ENCODE measurements at regions not wholly inside any gene's neighbourhood (a gene's known extent, or its start where the extent isn't known, plus 50 kb on each side); places are given as distances from the start of the nearest gene placed in this dataset.

- no peaks in the 10 kb centered on the region for H3K36me3 ChIP-seq (ENCODE audit: low read depth)
- no peaks in the 10 kb centered on the region for H3K4me1 ChIP-seq (ENCODE audit: insufficient read depth, poor library complexity, severe bottlenecking)
- no peak overlapping the region for H3K4me3 ChIP-seq (ENCODE audit: severe bottlenecking)
- TF ChIP-seq CTCF (IDR thresholded peaks at IDR 0.05; ENCODE audit: poor library complexity, severe bottlenecking) = no peak
- H3K27ac ChIP-seq (ENCODE audit: poor library complexity, severe bottlenecking) = no peak overlapping the region
- ATAC-seq (ENCODE audit: low read depth) (no peak), DNase-seq (ENCODE audit: low spot score) (no peak)
- H3K9me3 ChIP-seq (ENCODE audit: severe bottlenecking) = no peaks in the 10 kb centered on the region
- no peaks in the 10 kb centered on the region for H3K27me3 ChIP-seq (ENCODE audit: insufficient read depth, poor library complexity, severe bottlenecking)
These were observed 134.4 kb upstream of the APCDD1 start for GRCh38 chr18:10319914-10320600.

GRCh38 chr18:10320791-10321190 is 133.6 kb upstream of the APCDD1 start:
- no peaks in the 10 kb centered on the region for H3K4me1 ChIP-seq (ENCODE audit: insufficient read depth, poor library complexity, severe bottlenecking)
- no peak for DNase-seq (ENCODE audit: low spot score)
- no peaks in the 10 kb centered on the region for H3K27me3 ChIP-seq (ENCODE audit: insufficient read depth, poor library complexity, severe bottlenecking)

GRCh38 chr18:10321576-10321975 is 132.9 kb upstream of the APCDD1 start:
- TF ChIP-seq CTCF (IDR thresholded peaks at IDR 0.05; ENCODE audit: poor library complexity, severe bottlenecking) = no peak
- H3K4me1 ChIP-seq (ENCODE audit: insufficient read depth, poor library complexity, severe bottlenecking) = no peaks in the 10 kb centered on the region
- no peak overlapping the region for H3K27ac ChIP-seq (ENCODE audit: poor library complexity, severe bottlenecking)
- no peaks in the 10 kb centered on the region for H3K36me3 ChIP-seq (ENCODE audit: low read depth)
- no peaks in the 10 kb centered on the region for H3K9me3 ChIP-seq (ENCODE audit: severe bottlenecking)
- ATAC-seq (ENCODE audit: low read depth) = no peak
- DNase-seq (ENCODE audit: low spot score) = no peak
- H3K4me3 ChIP-seq (ENCODE audit: severe bottlenecking) = no peak overlapping the region
- no peaks in the 10 kb centered on the region for H3K27me3 ChIP-seq (ENCODE audit: insufficient read depth, poor library complexity, severe bottlenecking)

More at GRCh38 chr18:10320791-10321190, 133.6 kb upstream of the APCDD1 start:
- no peaks in the 10 kb centered on the region for H3K9me3 ChIP-seq (ENCODE audit: severe bottlenecking)
- no peak for TF ChIP-seq CTCF (IDR thresholded peaks at IDR 0.05; ENCODE audit: poor library complexity, severe bottlenecking)
- H3K27ac ChIP-seq (ENCODE audit: poor library complexity, severe bottlenecking) = no peak overlapping the region
- no peaks in the 10 kb centered on the region for H3K36me3 ChIP-seq (ENCODE audit: low read depth)
- no peak overlapping the region for H3K4me3 ChIP-seq (ENCODE audit: severe bottlenecking)
- no peak for ATAC-seq (ENCODE audit: low read depth)

- Histone ChIP-seq H3K4me3 (ENCODE audit: severe bottlenecking) (no peak overlapping the region), H3K36me3 (ENCODE audit: low read depth) (no peaks in the 10 kb centered on the region), H3K4me1 (ENCODE audit: insufficient read depth, poor library complexity, severe bottlenecking) (no peaks in the 10 kb centered on the region), H3K9me3 (ENCODE audit: severe bottlenecking) (no peaks in the 10 kb centered on the region), H3K27me3 (ENCODE audit: insufficient read depth, poor library complexity, severe bottlenecking) (no peaks in the 10 kb centered on the region), H3K27ac (ENCODE audit: poor library complexity, severe bottlenecking) (no peak overlapping the region)
- no peak for DNase-seq (ENCODE audit: low spot score)
- TF ChIP-seq CTCF (IDR thresholded peaks at IDR 0.05; ENCODE audit: poor library complexity, severe bottlenecking) = no peak
- ATAC-seq (ENCODE audit: low read depth) = no peak
These were observed 132.4 kb upstream of the APCDD1 start for GRCh38 chr18:10322004-10322403.

- no peaks in the 10 kb centered on the region for H3K27me3 ChIP-seq (ENCODE audit: insufficient read depth, poor library complexity, severe bottlenecking)
These were observed 132.0 kb upstream of the APCDD1 start for GRCh38 chr18:10322435-10322834.

More at GRCh38 chr18:10322435-10322834, 132.0 kb upstream of the APCDD1 start:
- Histone ChIP-seq H3K4me1 (ENCODE audit: insufficient read depth, poor library complexity, severe bottlenecking) (no peaks in the 10 kb centered on the region), H3K9me3 (ENCODE audit: severe bottlenecking) (no peaks in the 10 kb centered on the region), H3K4me3 (ENCODE audit: severe bottlenecking) (no peak overlapping the region), H3K27ac (ENCODE audit: poor library complexity, severe bottlenecking) (no peak overlapping the region), H3K36me3 (ENCODE audit: low read depth) (no peaks in the 10 kb centered on the region)
- ATAC-seq (ENCODE audit: low read depth) (no peak), DNase-seq (ENCODE audit: low spot score) (no peak)
- TF ChIP-seq CTCF (IDR thresholded peaks at IDR 0.05; ENCODE audit: poor library complexity, severe bottlenecking) = no peak

Data from RWPE2 (cell line).